ENCODE measurements at regions not wholly inside any gene's neighbourhood (a gene's known extent, or its start where the extent isn't known, plus 50 kb on each side); places are given as distances from the start of the nearest gene placed in this dataset.

DNA sequence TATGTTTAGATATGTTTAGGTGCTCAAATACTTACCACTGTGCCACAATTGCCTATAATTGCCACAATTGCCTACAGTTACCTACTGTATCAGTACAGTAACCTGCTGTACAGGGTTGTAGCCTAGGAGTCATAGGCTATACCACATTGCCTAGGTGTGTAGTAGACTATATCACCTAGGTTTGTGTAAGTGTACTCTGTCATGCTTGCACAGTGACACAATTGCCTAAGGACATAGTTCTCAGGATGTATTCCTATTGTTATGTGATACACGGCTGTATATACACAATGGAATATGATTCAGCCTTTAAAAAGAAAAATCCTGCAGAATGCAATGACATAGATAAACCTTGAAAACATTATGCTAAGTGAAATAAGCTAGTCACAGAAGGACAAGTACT lies 264.8 kb downstream of the RAP2B start:
- no peak overlapping the region for H3K4me2 ChIP-seq
- H4K20me1 ChIP-seq (ENCODE audit: insufficient read depth, poor library complexity, severe bottlenecking): no peaks in the 10 kb centered on the region
- no peaks in the 10 kb centered on the region for H3K9me3 ChIP-seq (ENCODE audit: low read depth)
- no peak overlapping the region for H3K27ac ChIP-seq
- H3K4me3 ChIP-seq: no peak overlapping the region
- H3K27me3 ChIP-seq: no peaks in the 10 kb centered on the region
- no peaks in the 10 kb centered on the region for H3K36me3 ChIP-seq (replicated peaks; ENCODE audit: insufficient read depth, low read depth)
- H3K9me2 ChIP-seq (replicated peaks; ENCODE audit: insufficient read depth): no peaks in the 10 kb centered on the region
- TF ChIP-seq, protein P1, sequence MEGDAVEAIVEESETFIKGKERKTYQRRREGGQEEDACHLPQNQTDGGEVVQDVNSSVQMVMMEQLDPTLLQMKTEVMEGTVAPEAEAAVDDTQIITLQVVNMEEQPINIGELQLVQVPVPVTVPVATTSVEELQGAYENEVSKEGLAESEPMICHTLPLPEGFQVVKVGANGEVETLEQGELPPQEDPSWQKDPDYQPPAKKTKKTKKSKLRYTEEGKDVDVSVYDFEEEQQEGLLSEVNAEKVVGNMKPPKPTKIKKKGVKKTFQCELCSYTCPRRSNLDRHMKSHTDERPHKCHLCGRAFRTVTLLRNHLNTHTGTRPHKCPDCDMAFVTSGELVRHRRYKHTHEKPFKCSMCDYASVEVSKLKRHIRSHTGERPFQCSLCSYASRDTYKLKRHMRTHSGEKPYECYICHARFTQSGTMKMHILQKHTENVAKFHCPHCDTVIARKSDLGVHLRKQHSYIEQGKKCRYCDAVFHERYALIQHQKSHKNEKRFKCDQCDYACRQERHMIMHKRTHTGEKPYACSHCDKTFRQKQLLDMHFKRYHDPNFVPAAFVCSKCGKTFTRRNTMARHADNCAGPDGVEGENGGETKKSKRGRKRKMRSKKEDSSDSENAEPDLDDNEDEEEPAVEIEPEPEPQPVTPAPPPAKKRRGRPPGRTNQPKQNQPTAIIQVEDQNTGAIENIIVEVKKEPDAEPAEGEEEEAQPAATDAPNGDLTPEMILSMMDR (IDR thresholded peaks at IDR 0.05; ENCODE audit: poor library complexity): no peak
- no peak for TF ChIP-seq EZH2phosphoT487 (IDR thresholded peaks at IDR 0.05; ENCODE audit: low read depth, severe bottlenecking, unreplicated experiment)
- no peak for TF ChIP-seq EZH2 (IDR thresholded peaks at IDR 0.05; ENCODE audit: borderline replicate concordance)
- no peaks in the 10 kb centered on the region for H3K4me1 ChIP-seq (ENCODE audit: insufficient read depth)
- 84% methylated on average over 1 of the region's 1 CpG for WGBS (ENCODE audit: low lambda C conversion rate, missing lambda C conversion rate)
- H3K79me2 ChIP-seq: no peaks in the 10 kb centered on the region
- H2AFZ ChIP-seq: no peak overlapping the region
- DNase-seq (ENCODE audit: low spot score): no peak

DNA sequence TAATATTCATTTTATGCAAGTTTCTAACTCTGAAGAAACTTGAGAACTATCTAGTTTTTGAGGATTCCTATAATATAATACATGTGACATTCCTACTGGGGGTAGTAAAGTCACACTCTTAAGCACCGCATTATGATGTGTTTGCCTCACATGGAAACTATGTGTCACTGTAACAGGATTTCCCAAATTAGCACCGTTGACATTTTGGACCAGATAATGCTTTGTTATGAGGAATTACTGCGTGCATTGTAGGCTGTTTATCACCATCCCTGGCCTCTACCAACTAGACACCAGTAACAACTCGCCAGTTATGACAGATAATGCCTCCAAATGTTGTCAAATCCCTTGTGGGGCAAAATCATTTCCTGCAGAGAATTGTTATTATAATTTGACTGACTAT lies 267.8 kb downstream of the RAP2B start:
- Histone ChIP-seq H3K27ac (no peak overlapping the region), H3K36me3 (replicated peaks; ENCODE audit: insufficient read depth, low read depth) (no peaks in the 10 kb centered on the region), H3K9me3 (ENCODE audit: low read depth) (no peaks in the 10 kb centered on the region), H4K20me1 (ENCODE audit: insufficient read depth, poor library complexity, severe bottlenecking) (no peaks in the 10 kb centered on the region), H3K4me3 (no peak overlapping the region), H3K4me1 (ENCODE audit: insufficient read depth) (no peaks in the 10 kb centered on the region), H3K79me2 (no peaks in the 10 kb centered on the region), H3K27me3 (no peaks in the 10 kb centered on the region), H3K4me2 (no peak overlapping the region), H2AFZ (no peak overlapping the region), H3K9me2 (replicated peaks; ENCODE audit: insufficient read depth) (no peaks in the 10 kb centered on the region)
- TF ChIP-seq EZH2 (IDR thresholded peaks at IDR 0.05; ENCODE audit: borderline replicate concordance): no peak
- TF ChIP-seq, protein P1 (IDR thresholded peaks at IDR 0.05; ENCODE audit: poor library complexity): no peak
- no peak for TF ChIP-seq EZH2phosphoT487 (IDR thresholded peaks at IDR 0.05; ENCODE audit: low read depth, severe bottlenecking, unreplicated experiment)
- DNase-seq (ENCODE audit: low spot score): no peak
- 83% methylated on average over 4 of the region's 4 CpGs for WGBS (ENCODE audit: low lambda C conversion rate, missing lambda C conversion rate)

DNA sequence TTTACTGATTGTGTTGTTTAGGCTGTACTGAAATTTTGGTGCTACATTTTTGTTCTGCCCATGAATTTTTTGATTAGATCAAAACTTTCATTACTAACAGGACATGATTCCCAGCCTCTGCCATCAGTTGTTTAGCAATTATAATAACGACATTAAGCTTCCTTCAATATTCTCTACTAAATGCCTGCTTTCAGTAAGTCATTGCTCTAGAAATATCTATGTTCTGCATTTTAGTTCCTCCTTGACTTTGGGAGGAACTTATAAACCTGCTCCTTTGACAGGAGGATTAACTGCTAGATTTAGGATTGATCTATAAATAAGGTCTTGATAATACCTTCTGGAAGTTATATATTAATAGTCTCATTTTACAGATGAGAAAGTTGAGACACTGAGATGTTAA lies 269.1 kb downstream of the RAP2B start:
- no peak overlapping the region for H3K4me2 ChIP-seq

DNA sequence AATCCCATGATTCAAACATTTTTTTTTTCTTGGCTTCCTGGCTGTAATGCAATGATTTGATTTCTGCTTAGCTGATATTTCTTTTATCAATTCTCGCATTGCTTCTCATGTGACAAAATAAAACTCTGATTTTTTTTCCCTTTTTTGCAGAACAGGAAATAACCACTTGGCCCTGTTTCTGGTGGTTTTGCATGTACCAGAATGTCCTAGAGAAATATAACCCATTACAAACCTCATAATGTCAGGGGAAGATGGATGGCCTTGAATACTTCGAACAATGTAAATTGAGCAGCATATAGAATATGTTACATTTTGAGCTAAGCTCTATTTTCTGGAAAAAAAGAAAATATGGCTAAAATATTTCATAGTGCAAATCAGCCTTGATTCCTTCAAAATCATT lies 275.6 kb downstream of the RAP2B start:
- no peaks in the 10 kb centered on the region for H3K36me3 ChIP-seq (replicated peaks; ENCODE audit: insufficient read depth, low read depth)
- no peak overlapping the region for H3K4me2 ChIP-seq
- no peak overlapping the region for H3K4me3 ChIP-seq
- no peak for TF ChIP-seq EZH2 (IDR thresholded peaks at IDR 0.05; ENCODE audit: borderline replicate concordance)
- TF ChIP-seq, protein P1 (IDR thresholded peaks at IDR 0.05; ENCODE audit: poor library complexity): no peak
- no peak for TF ChIP-seq EZH2phosphoT487 (IDR thresholded peaks at IDR 0.05; ENCODE audit: low read depth, severe bottlenecking, unreplicated experiment)
- DNase-seq (ENCODE audit: low spot score): no peak
- H3K9me3 ChIP-seq (ENCODE audit: low read depth): no peaks in the 10 kb centered on the region
- WGBS (ENCODE audit: low lambda C conversion rate, missing lambda C conversion rate): 77% methylated on average over 2 of the region's 2 CpGs
- no peak overlapping the region for H3K27ac ChIP-seq
- H2AFZ ChIP-seq: no peak overlapping the region
- no peaks in the 10 kb centered on the region for H3K27me3 ChIP-seq
- H3K9me2 ChIP-seq (replicated peaks; ENCODE audit: insufficient read depth): no peaks in the 10 kb centered on the region
- H3K79me2 ChIP-seq: no peaks in the 10 kb centered on the region
- no peaks in the 10 kb centered on the region for H4K20me1 ChIP-seq (ENCODE audit: insufficient read depth, poor library complexity, severe bottlenecking)
- H3K4me1 ChIP-seq (ENCODE audit: insufficient read depth): no peaks in the 10 kb centered on the region

More for the DNA sequence above, 269.1 kb downstream of the RAP2B start:
- H3K4me1 ChIP-seq (ENCODE audit: insufficient read depth): no peaks in the 10 kb centered on the region
- H3K9me2 ChIP-seq (replicated peaks; ENCODE audit: insufficient read depth): no peaks in the 10 kb centered on the region
- no peaks in the 10 kb centered on the region for H4K20me1 ChIP-seq (ENCODE audit: insufficient read depth, poor library complexity, severe bottlenecking)
- H3K27me3 ChIP-seq: no peaks in the 10 kb centered on the region
- no peaks in the 10 kb centered on the region for H3K79me2 ChIP-seq
- no peak for DNase-seq (ENCODE audit: low spot score)
- H3K27ac ChIP-seq: no peak overlapping the region
- no peak for TF ChIP-seq EZH2 (IDR thresholded peaks at IDR 0.05; ENCODE audit: borderline replicate concordance)
- no peak overlapping the region for H3K4me3 ChIP-seq
- no peaks in the 10 kb centered on the region for H3K36me3 ChIP-seq (replicated peaks; ENCODE audit: insufficient read depth, low read depth)
- H3K9me3 ChIP-seq (ENCODE audit: low read depth): no peaks in the 10 kb centered on the region
- 91% methylated on average over 1 of the region's 1 CpG for WGBS (ENCODE audit: low lambda C conversion rate, missing lambda C conversion rate)
- no peak overlapping the region for H2AFZ ChIP-seq
